Pulmonary artery endothelial cell (primary cell): ENCODE measurements at regions not wholly inside any gene's neighbourhood (a gene's known extent, or its start where the extent isn't known, plus 50 kb on each side); places are given as distances from the start of the nearest gene placed in this dataset.
"Not testable (repeated sequence)": the region's sequence is repeated elsewhere in the genome, so short reads cannot be mapped to it uniquely, and the experiment has no call there.

Experiments used
- DNase-seq: peaks from one replicate; pipeline ENCODE4 v3.0.0-alpha.2; 2011; ENCODE audit warnings: low read depth, low spot score

DNA sequence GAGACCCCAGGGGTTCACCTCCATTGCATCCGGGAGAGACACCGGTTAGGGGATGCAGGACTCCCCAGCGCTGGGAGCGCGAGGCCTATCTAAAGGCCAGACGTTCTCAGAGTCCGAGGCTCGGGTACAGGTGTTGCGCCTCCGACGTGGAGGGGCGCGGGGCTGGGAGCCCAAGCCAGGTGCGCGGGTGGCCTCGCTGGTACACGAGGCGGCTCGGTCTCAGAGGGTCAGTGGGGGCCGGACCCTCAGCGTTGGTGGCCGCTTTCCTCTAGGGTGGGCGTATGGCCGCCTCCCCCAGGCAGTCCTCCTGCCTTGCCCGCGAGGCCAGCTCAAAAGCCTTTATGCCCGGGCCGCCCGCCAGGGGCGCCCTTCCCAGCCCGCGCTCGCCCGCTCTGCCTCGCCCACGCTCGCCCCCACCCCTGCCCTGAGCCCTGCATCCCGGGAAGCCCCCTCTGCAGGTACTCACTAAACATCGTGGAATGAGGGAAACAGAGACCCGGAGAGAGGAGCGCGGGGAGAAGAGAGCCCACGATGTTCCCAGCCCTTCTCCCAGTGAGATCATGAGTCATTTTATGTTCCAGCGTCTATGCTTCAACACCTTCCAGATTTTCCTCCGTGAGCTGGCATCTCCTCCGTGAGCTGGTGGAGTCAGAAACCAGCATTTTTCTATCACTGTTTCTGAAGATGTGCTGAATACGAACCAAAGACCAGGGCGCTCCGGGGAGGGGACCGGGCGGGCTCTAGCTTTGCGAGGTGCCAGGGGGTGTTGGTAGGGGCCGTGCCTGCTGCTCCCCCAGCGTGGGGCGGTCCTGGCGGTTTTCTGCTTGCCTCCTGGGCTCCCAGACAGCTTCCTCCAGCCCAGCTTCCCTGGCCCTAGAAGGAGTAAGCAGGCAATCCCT is 73.8 kb downstream of the DIO3 start:
- no peak for DNase-seq

GRCh38 chr14:101635749-101636560 is 74.7 kb downstream of the DIO3 start:
- no peak for DNase-seq

DNA sequence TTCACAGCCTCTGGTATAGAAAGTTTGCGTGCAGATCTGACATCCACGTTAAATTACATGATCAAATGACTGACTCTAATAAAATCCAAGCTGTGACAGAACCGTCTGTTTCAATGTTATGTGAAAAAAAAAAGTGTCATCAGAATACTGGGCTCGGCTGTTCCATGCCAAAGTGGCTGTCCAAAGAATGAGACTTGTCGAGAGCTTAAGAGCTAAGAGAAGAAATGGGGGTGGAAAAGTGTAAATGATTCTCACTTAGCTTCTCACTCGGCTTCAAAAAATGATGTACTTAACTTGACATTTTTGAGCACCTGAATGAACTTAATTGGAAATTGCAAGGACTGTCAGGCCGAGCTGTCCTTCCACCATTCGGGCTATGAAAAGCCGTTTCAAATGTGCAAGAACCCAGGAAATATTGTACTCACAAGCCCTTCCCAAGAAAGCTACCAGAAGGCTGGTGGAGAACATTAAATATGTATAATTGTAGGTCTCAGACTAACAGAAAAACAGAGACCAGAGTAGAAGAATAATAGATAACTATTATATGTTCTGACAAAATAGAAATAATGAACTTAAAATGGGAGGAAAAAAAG is 78.0 kb downstream of the DIO3 start:
- DNase-seq = no peak

DNA sequence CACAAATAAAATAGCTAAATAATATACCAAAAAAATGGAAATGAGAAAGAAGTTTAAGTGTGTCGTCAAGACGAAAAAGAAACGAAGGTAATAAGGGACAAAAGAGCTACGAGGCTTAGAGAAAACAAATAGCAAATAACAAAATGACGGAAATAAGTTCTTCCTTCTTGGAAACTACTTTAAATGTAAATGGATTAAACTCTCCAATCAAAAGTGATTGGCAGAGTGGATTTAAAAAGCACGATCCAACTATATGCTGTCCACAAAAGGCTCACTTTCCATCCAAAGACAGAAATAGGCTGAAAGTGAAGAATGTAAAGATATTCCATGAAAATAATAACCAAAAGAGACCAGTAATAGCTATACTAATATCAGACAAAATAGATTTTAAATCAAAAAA is 82.4 kb downstream of the DIO3 start:
- DNase-seq = no peak

GRCh38 chr14:101654051-101654450 is 92.8 kb downstream of the DIO3 start:
- no peak for DNase-seq

DNA sequence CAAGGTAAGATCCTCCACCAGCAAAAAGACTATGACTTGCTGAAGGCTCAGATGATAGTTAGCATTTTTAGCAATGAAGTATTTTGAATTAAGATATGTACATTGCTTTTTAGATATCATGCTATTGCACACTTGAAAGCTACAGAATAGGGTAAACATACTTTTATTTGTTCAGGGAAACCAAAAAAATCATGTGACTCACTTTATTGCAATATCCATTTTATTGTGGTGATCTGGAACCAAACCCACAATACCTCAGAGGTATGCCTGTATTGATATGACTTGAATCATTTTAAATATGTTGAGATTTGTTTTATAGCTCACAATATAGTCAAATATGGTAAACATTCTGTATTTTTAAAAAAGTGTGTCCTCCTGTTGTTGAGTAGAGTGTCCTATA is 96.1 kb downstream of the DIO3 start:
- DNase-seq = no peak

DNA sequence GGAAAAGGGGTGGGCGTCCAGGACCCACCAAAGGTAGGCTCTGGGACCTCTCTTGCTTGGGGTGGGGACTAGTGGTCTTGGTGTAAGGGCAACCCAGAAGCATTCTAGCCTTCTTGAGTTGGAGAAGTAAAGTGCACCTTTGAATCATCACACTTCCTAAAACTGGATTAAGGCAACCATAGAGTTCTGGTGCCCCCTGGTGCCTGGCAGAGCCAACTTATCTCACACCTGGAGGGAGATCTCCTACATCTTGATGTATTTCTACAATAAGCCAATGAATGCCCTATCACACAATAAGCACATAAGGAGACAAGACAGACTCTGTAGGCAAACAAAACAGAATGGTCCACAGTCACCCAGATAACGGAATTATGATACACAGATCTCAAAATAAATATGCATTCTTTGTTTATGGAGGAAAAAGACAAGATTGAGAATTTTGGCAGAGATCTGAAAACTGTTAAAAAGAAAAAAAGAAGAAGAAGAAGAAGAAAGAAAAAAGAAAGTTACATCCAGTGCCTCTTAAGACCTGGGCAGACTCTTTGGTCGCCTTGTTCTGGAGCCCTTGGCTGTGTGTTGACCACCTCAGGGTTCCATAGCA is 95.9 kb upstream of the PPP2R5C start:
- DNase-seq = no peak

DNA sequence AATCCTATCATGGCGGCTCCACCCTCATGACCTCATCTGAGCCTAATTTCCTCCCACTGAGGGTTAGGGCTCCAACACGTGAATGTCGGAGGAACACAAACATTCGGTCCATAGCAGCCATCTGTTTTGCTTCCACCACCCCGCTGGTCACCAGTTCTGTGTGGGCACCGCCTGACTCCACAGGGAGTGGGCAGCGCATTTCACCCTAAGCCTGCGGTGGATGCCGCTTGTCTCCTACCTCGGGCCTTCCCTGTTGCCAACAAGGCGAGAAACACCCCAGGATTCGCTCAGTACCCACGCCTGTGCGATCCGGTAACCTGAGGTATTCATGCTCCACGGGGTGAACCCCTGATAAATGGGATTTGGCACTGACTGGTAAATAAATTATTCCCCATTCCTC is 95.2 kb upstream of the PPP2R5C start:
- no peak for DNase-seq

DNA sequence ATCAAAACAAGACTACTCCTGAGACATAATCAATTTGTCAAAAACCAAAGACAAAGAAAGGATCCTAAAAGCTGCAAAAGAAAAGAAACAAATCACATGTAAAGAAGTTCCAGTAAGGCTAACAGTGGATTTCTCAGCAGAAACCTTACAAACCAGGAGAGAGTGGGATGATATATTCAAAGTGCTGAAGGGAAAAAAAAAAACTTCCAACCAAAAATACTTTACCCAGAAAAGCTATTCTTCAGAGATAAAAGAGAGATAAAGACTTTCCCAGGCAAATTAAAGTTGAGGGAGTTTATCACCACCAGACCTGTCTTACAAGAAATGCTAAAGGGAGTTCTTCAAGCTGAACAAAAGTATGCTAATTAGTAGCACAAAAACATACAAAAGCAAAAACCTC is 91.9 kb upstream of the PPP2R5C start:
- no peak for DNase-seq

GRCh38 chr14:101673873-101674272 is 87.6 kb upstream of the PPP2R5C start:
- DNase-seq = no peak

DNA sequence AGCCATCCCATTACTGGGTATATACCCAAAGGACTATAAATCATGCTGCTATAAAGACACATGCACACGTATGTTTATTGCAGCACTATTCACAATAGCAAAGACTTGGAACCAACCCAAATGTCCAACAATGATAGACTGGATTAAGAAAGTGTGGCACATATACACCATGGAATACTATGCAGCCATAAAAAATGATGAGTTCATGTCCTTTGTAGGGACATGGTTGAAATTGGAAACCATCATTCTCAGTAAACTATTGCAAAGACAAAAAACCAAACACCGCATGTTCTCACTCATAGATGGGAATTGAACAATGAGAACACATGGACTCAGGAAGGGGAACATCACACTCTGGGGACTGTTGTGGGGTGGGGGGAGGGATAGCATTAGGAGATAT is 85.7 kb upstream of the PPP2R5C start:
- not testable (repeated sequence) for DNase-seq

DNA sequence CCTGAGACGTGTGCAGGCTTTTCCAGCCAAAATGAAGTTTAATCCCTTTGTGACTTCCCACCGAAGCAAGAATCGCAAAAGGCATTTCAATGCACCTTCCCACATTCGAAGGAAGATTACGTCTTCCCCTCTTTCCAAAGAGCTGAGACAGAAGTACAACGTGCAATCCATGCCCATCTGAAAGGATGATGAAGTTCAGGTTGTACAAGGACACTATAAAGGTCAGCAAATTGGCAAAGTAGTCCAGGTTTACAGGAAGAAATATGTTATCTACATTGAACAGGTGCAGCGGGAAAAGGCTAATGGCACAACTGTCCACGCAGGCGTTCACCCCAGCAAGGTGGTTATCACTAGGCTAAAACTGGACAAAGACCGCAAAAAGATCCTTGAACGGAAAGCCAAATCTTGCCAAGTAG is 83.6 kb upstream of the PPP2R5C start:
- not testable (repeated sequence) for DNase-seq

- no peak for DNase-seq
Measured at GRCh38 chr14:101681795-101682194, 79.7 kb upstream of the PPP2R5C start.

GRCh38 chr14:101683365-101683764 is 78.1 kb upstream of the PPP2R5C start:
- DNase-seq = no peak

DNA sequence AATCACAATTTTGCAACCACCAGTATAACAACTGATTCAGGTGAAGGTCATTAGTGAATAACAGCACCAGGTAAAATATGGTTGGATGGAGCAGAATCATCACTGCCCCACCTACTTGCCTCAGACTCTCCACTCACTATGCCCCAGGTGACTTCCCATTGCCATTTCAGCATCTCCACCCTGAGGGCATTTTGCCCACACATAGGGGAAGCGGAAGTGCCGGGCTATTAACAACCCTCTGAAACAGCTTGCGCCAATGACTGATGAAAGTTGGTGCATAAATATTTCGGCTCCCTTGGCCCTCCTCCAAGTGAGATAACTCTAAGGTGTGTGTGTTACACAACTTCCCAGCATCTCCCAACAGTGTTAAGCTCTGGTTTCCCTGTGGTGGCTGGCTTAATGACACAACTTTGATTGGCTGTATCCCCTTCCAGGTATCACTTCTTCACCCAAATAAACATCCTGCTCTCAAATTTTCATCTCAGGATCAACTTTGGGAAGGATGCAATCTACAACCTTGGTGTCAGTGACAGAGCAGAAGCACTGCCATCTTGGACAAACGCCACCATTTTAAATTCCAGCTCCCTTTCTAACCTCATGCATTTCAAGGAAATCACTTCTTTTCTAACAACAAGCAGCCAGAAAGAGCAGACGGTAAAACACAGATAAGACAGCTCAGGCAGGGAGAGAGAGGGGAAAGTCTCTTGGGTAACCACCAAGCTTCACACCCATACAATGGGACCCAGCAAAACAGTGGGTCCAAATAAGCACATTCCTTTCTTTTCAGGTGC is 73.6 kb upstream of the PPP2R5C start:
- no peak for DNase-seq

DNA sequence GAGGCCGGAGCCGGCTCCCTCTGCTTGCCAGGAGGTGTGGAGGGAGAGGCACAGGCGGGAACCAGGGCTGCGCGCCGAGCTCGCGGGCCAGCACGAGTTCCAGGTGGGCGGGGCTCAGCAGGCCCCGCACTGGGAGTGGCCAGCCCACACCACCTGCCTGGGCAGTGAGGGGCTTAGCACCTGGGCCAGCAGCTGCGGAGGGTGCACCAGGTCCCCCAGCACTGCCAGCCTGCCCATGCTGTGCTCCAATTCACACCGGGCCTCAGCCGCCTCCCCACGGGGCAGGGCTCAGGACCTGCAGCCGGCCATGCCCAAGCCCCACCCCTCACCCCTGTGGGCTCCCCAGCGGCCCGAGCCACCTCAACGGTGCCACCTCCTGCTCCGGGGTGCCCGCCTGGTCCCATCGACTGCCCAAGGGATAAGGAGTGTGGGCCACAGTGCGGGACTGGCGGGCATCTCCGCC is 72.4 kb upstream of the PPP2R5C start:
- DNase-seq = no peak

DNA sequence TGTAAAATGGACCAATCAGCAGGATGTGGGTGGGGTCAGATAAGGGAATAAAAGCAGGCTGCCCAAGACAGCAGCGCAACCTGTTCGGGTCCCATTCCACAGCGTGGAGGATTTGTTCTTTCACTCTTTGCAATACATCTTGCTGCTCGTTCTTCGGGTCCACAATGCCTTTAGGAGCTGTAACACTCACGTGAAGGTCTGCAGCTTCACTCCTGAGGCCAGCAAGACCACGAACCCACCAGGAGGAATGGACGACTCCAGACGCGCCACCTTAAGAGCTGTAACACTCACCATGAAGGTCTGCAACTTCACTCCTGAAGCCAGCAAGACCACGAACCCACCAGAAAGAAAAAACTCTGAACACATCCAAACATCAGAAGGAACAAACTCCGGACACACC is 71.5 kb upstream of the PPP2R5C start:
- not testable (repeated sequence) for DNase-seq

- DNase-seq = no peak
Measured at GRCh38 chr14:101695659-101696058, 65.8 kb upstream of the PPP2R5C start.

DNA sequence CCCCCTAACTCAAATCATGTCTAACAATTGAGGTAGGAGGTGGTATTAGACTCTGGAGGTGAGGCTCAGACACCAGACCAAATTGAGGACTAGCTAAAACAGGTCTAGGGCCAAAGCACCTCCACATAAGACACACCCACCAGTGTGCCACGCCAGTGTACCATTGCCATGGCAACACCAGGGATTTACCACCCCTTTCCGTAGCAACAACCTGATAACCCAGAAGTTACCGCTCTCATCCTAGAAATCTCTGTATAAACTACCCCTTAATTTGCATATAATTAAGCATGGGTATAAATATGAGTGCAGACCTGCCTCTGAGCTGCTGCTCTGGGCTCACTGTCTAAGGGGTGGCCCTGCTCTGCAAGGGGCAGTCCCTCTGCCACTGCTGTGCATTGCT is 57.4 kb upstream of the PPP2R5C start:
- no peak for DNase-seq

- DNase-seq = no peak
Measured at GRCh38 chr14:101705733-101706508, 55.6 kb upstream of the PPP2R5C start.
